ENCODE measurements at regions not wholly inside any gene's neighbourhood (a gene's known extent, or its start where the extent isn't known, plus 50 kb on each side); places are given as distances from the start of the nearest gene placed in this dataset.
"Not testable (repeated sequence)": the region's sequence is repeated elsewhere in the genome, so short reads cannot be mapped to it uniquely, and the experiment has no call there.

GRCh38 chr16:7278636-7279035, 54.0 kb upstream of the RBFOX1 start:
- DNase-seq (ENCODE audit: low read depth in 1 of 2, low spot score in 1 of 2) = no peak

DNA sequence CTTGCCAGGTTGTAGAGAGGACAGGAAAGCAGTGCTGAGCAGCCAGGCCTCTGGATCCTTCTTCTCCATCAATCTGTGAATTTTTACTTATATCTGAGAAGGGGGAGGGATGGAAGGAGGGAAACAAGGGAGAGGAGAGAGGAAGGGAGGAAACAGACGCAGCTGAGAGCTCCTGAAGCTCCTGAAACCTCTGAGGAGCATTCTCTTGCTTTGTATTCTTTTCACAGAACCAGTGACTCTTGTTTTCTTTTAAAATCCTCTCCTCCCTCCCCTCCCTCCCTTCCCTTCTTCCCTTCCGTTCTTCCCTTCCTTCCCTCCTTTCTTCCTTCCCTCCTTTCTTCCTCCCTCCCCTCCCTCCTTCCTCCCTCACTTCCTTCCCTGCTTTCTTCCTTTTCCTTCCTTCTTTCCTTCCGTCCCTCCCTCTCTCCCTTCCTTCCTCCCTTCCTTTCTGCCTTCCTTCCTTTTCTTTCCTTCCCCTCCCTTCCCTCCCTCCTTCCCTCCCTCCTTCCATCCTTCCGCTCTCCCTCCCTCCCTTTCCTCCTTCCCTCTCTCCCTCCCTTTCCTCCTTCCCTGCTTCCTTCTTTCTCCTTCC, 60.0 kb upstream of the RBFOX1 start:
- no peak for DNase-seq (ENCODE audit: low read depth in 1 of 2, low spot score in 1 of 2)

DNA sequence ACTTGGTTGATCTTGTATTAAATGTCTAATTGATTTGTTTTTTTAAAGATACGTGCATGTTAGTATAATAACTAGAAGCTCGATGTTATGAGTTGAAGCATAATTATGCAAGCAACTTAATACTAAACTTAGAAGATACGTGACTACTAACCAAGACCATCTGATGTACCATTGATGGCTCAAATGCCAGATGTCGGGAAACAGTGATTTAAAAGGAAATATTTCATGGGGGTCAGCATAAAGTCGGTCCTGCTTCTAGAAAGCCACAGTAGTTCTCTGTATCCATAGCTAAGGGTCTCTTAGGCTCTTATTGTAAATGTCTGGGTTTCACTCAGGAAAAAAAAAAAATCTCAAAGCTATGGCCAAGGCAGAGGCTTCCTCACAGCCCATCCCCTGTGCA, 61.2 kb upstream of the RBFOX1 start:
- DNase-seq (ENCODE audit: low read depth in 1 of 2, low spot score in 1 of 2) = no peak

DNA sequence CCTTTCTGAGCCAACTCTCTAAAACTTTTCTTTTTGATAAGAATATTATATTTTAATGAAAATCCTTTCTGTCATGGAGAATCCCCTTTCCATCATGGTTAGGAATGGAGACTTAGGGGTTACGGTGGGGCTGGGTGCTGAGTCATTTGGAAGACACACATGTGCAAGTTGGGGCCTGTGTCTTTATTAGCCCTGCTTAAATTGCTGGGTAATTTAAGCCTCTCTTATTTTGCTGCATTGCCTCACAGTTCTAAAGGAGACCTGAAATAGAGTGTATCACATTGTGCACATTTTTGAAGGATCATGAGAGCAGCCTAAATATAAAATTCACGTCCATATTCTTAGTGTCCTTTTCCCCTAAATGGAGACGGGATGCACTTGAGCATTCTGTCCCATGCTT, 61.8 kb upstream of the RBFOX1 start:
- no peak for DNase-seq (ENCODE audit: low read depth in 1 of 2, low spot score in 1 of 2)

GRCh38 chr16:7270006-7270405, 62.6 kb upstream of the RBFOX1 start:
- no peak for DNase-seq (ENCODE audit: low read depth in 1 of 2, low spot score in 1 of 2)

DNA sequence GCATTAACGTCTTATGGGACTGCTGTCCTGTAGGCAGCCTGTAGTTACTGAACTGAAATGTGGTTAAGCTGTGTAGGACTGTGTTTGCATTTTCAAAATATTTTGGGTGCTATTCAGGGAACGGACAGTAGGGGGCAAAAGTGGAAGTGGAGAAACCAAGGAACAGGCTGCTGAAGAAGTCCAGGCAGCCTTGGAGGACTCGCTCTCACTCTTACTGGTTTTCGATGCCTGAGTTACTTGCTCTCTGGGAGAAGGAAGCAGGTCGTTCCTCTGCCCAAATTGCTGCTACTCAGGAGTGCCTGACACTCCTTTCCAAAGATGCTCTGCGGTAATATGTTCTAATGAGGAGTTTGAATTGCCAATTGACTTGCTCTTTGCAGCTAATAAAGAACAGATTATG, 64.5 kb upstream of the RBFOX1 start:
- no peak for DNase-seq (ENCODE audit: low read depth in 1 of 2, low spot score in 1 of 2)

DNA sequence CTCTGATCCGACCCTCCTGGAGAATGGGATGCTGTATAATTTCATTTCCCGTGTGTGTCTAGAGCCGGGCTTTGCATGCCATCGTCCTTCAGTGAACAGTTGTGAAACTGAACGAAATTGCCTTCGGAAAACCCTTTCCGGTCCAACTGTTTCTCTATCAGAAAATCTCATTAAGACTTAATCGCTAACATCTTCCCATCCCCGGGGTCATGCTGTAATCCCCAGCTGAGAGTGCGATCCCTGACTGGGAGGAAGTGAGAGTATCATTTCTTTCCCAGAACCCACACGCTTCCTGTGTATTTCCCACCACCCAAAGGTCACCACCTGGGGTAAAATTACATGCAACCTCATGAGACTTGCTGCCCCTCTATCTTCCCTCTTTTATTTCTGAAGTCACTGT, 75.6 kb upstream of the RBFOX1 start:
- DNase-seq (ENCODE audit: low read depth in 1 of 2, low spot score in 1 of 2) = no peak

DNA sequence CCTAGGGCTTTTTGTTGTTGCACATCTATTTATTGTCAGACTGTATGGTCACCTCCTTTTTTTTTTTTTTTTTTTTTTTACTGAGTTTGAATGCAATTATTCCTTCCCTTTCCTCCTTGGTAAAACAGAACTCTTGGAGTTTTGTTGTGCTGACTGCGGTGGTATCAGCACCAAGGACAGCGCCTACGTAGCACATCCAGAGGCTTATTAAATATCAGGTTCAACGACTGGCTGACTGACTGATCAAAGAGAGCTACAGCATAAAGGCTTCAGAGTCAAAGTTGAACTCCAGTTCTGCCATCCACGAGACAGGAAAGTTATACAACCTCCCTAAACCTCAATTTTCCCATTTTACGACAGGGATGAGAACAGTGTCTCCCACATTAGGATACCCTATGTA, 86.1 kb upstream of the RBFOX1 start:
- DNase-seq (ENCODE audit: low read depth in 1 of 2, low spot score in 1 of 2) = no peak

GRCh38 chr16:7239547-7239946, 93.1 kb upstream of the RBFOX1 start:
- DNase-seq (ENCODE audit: low read depth in 1 of 2, low spot score in 1 of 2) = no peak

DNA sequence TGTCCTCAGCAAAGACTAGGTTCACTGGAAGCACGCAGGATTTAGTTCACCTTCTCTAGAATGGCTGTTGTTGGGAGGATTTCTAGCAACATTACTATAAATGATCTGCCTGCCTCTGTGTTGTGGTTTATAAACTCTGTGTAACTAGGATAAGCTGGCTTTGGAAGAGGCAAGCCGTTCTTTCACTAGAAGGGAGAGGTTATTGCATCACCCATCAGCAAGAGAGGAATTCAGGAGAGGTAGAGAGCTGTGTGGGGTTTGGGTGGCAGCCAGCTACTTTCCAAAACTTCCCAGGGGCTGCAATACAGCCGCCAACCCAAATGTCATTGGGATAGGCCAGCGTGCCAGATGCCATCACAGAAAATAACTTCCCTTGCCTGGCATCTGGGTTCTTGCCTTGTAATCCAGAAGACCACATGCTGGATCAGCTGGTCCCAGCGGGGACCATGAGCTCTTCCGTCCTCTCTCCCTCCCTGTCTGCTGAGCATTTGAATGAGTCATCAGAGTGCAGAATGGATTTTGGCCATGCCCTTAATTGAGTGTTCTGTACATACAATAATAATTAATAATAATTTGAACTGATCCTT, 95.7 kb upstream of the RBFOX1 start:
- no peak for DNase-seq (ENCODE audit: low read depth in 1 of 2, low spot score in 1 of 2)

DNA sequence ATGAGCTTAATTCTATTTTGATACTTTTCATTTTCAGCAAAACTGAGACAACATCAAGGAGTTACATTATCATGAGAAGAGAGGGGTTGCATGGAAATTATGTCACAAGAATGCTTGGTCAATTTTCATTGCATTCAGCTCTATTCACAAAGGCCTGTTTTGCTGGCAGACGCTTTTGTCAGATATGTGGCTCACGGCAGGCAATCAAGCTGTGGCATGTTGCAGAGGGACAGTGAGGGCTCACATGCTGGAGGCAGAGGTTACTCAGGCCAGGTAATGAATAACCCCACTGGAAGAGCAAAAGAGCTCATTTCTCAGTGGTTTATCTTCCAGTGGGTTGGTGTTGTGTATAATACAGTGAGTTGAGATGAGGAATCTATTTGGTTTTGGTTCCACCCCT, 98.7 kb upstream of the RBFOX1 start:
- no peak for DNase-seq (ENCODE audit: low read depth in 1 of 2, low spot score in 1 of 2)

DNA sequence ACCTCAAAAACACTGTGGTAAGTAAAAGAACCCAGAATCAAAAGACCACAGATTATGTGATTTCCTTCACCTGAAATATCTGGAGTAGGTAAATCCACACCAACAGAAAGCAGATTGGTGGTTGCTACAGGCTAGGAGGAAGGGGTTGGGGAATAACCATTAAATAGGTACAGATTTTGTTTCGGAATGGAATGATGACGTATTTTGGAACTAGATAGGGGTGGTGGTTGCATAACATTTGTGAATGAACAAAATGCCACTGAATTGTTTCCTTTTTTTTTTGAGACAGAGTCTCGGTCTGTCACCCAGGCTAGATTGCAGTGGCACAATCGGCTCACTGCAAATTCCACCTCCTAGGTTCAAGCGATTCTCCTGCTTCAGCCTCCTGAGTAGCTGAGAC, 100.9 kb upstream of the RBFOX1 start:
- DNase-seq (ENCODE audit: low read depth in 1 of 2, low spot score in 1 of 2) = no peak

- DNase-seq (ENCODE audit: low read depth in 1 of 2, low spot score in 1 of 2) = not testable (repeated sequence)
Observed at GRCh38 chr16:7229433-7230218, 103.0 kb upstream of the RBFOX1 start.

DNA sequence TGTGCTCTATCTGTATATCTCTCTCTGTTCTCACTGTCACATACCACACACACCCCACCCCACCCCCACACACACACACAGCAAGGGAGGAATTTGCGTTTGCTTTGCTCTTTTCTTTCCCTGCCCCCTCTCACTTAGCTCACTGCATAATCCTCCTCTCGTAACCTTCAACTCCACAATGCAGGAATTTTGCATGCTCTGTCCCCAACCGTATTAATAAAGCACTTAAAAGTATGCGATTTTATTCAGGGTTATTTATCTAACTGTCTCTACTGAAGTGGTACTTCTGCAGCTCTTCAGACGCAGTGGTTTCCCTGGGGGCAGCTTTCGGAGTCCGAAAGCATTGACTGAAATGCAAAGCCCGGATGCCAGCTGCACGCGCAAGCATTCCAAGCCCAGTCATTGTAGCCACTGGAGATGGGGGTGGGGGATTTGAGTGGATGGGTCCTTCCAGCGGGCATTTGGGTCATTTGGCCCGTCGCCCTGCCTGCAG, 105.4 kb upstream of the RBFOX1 start:
- DNase-seq (ENCODE audit: low read depth in 1 of 2, low spot score in 1 of 2) = no peak

- DNase-seq (ENCODE audit: low read depth in 1 of 2, low spot score in 1 of 2) = no peak
Observed at GRCh38 chr16:7221157-7221556, 111.5 kb upstream of the RBFOX1 start.

DNA sequence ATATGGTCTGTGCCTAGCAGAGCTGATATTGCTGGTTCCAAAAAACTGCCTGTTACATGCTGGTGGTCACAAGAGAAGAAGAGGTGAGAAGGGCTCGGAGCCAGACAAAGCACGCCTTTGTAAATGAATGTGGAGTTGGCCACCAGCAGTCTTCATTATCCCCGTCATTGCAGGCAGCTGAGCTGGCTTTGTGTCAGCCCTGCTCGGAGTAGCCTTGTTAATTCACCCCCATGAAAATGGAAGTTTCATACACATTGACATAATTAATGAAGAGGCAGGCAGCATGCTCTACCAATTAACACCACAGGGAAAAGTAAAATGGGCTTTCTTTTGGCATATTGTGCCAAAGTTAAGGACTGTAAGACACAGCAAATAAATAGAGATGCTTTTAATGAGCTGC, 113.7 kb upstream of the RBFOX1 start:
- DNase-seq (ENCODE audit: low read depth in 1 of 2, low spot score in 1 of 2) = no peak

DNA sequence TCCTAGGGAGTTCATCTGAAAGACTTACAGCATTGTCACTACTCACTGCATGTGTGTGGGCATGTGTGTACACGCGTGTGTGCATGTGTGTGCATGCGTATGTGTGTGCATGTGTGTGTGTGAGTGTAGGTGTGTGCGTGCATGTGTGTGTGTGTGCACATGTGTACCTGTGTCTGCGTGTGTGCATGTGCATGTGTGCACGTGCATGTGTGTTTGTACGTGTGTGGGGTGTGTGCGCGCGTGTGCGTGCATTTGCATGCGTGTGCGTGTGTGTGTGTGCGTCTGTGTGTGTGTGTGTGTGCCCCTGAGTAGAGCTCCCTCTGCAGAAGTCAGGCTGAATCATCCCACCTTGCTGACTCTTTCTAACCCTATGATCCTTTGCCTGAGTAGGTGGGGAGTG, 114.8 kb upstream of the RBFOX1 start:
- no peak for DNase-seq (ENCODE audit: low read depth in 1 of 2, low spot score in 1 of 2)

- no peak for DNase-seq (ENCODE audit: low read depth in 1 of 2, low spot score in 1 of 2)
Observed at GRCh38 chr16:7216719-7217118, 115.9 kb upstream of the RBFOX1 start.

DNA sequence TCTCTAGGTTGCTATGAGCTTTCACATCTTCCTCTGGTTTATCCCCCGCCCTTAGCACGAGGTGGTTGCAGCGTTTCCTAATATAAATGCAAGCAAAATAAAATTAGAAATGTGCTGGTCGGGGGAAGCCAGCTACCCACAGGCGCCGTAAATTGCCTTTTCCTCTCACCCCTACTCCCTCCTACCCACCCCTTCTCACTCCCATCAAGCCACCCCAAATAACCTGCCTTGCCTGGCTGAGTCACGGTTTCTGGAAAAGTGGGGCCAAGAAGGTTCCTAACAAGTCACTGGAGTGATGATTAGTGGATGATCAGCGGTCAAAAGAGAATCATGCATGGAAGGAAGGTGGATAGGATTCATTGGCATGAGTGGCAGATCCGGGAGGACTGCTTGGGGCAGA, 120.9 kb upstream of the RBFOX1 start:
- no peak for DNase-seq (ENCODE audit: low read depth in 1 of 2, low spot score in 1 of 2)

DNA sequence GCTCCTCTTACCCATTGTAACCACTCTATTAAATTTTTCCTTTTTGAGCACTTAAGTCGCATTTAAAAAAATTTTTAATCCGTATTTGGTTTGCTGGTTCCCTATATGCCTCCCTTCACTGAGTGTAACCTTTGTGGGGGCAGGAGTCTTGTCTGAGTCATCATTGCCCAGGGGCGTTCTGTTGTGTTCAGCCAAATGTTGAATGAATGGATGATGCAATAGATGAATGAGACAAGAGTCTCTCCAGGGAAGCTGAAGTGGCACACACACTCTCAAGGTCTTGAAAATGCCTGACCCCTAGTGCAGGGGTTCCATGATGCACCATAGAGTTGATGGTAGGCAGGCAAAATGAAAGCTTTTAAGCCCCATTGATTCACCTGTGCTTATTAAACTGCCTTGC, 123.0 kb upstream of the RBFOX1 start:
- DNase-seq (ENCODE audit: low read depth in 1 of 2, low spot score in 1 of 2) = no peak

DNA sequence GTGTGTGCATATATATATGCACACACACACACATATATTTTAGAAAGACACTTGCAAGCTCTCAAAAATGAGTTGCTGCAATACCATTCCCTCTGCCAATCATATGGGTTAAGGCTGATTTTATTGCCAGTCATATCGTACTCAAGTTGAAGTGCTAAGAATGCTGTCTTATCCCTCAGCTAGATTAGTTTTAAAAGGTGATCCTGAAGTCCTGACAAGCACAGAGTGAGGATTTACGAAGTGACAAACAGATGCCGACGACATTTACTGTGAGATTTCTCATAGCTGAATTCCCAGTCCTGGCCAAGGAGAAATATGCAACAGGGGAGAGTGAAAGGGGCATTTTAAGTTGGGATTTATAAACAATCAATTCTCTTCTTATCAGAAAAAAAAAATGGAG, 126.2 kb upstream of the RBFOX1 start:
- DNase-seq (ENCODE audit: low read depth in 1 of 2, low spot score in 1 of 2) = no peak

DNA sequence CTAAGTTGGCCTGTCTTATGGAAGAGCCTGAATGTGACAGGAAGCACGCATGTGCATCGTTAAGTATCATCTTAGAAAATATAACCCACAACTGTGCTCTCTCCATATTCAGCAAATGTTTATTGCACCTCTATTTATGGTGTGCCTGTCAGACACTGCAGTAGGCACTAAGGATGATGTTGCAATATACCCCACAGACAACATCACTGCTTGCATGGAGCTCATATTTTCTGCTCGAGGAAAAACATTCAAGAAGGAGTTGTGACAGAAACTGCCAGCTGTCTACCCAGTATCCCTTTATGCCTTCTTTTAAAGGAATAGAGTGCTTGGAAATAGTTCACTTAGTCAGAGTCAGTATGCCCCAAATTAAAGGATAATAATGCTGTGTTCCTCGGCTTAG, 132.3 kb upstream of the RBFOX1 start:
- no peak for DNase-seq (ENCODE audit: low read depth in 1 of 2, low spot score in 1 of 2)

GRCh38 chr16:7185689-7186088, 147.0 kb upstream of the RBFOX1 start:
- no peak for DNase-seq (ENCODE audit: low read depth in 1 of 2, low spot score in 1 of 2)

Data from activated T-helper 1 cell treated with anti-CD3 and anti-CD28 coated beads, Interleukin-2, amount 50 U/mL, for 16 hours (primary cell).